GM21390 (cell line): ENCODE measurements at regions not wholly inside any gene's neighbourhood (a gene's known extent, or its start where the extent isn't known, plus 50 kb on each side); places are given as distances from the start of the nearest gene placed in this dataset.
"Not testable (repeated sequence)": the region's sequence is repeated elsewhere in the genome, so short reads cannot be mapped to it uniquely, and the experiment has no call there.

Source experiments
- ATAC-seq: cut with Tn5 transposase; IDR thresholded peaks from one replicate; pipeline ENCODE4 v1.9.1; 2021; ENCODE audit not compliant: unreplicated experiment

GRCh38 chrX:125503769-125504168 lies 184.1 kb downstream of the TEX13C start:
- ATAC-seq, result no peak

- ATAC-seq, result no peak
Observed at GRCh38 chrX:125505207-125505606, 185.5 kb downstream of the TEX13C start.

- ATAC-seq, result no peak
Observed at GRCh38 chrX:125507119-125507518, 187.4 kb downstream of the TEX13C start.

- no peak for ATAC-seq
Observed at GRCh38 chrX:125520029-125520428, 200.4 kb downstream of the TEX13C start.

- no peak for ATAC-seq
Observed at GRCh38 chrX:125522752-125523151, 203.1 kb downstream of the TEX13C start.

- no peak for ATAC-seq
Observed at GRCh38 chrX:125532411-125533089, 212.9 kb downstream of the TEX13C start.

GRCh38 chrX:125533352-125533751 lies 213.7 kb downstream of the TEX13C start:
- ATAC-seq, result no peak

GRCh38 chrX:125544031-125544660 lies 224.5 kb downstream of the TEX13C start:
- ATAC-seq, result no peak

GRCh38 chrX:125544856-125545255 lies 225.2 kb downstream of the TEX13C start:
- ATAC-seq, result no peak

- no peak for ATAC-seq
Observed at GRCh38 chrX:125577479-125577878, 257.8 kb downstream of the TEX13C start.

GRCh38 chrX:125604448-125604847 lies 284.8 kb downstream of the TEX13C start:
- no peak for ATAC-seq

GRCh38 chrX:125605145-125605544 lies 285.5 kb downstream of the TEX13C start:
- no peak for ATAC-seq

- ATAC-seq, result not testable (repeated sequence)
Observed at GRCh38 chrX:125614591-125615343, 295.1 kb downstream of the TEX13C start.

- ATAC-seq, result no peak
Observed at GRCh38 chrX:125620715-125621587, 301.3 kb downstream of the TEX13C start.

- no peak for ATAC-seq
Observed at GRCh38 chrX:125621588-125621927, 301.9 kb downstream of the TEX13C start.

- ATAC-seq, result no peak
Observed at GRCh38 chrX:125622899-125623298, 303.2 kb downstream of the TEX13C start.

- no peak for ATAC-seq
Observed at GRCh38 chrX:125627676-125628075, 308.0 kb downstream of the TEX13C start.

GRCh38 chrX:125628435-125628834 lies 308.8 kb downstream of the TEX13C start:
- no peak for ATAC-seq

- no peak for ATAC-seq
Observed at GRCh38 chrX:125641405-125641804, 321.7 kb downstream of the TEX13C start.

- no peak for ATAC-seq
Observed at GRCh38 chrX:125646195-125646594, 326.5 kb downstream of the TEX13C start.

- no peak for ATAC-seq
Observed at GRCh38 chrX:125651426-125651825, 331.8 kb downstream of the TEX13C start.
